GM12873 (cell line): ENCODE measurements at regions not wholly inside any gene's neighbourhood (a gene's known extent, or its start where the extent isn't known, plus 50 kb on each side); places are given as distances from the start of the nearest gene placed in this dataset.

Experiments used
- CTCF ChIP-seq: IDR thresholded peaks from 2 replicates; pipeline ENCODE4 v1.5.1; 2012; ENCODE audit warnings: low read depth, mild to moderate bottlenecking, moderate library complexity, low read length, control low read depth; ENCODE audit not compliant: insufficient read depth; ENCODE audit errors: missing control alignments

GRCh38 chr4:145278341-145279121 is 98.1 kb upstream of the OTUD4 start:
- no peak for TF ChIP-seq CTCF

GRCh38 chr4:145277011-145277410 is 96.6 kb upstream of the OTUD4 start:
- no peak for TF ChIP-seq CTCF

- TF ChIP-seq CTCF = no peak
Measured at GRCh38 chr4:145276050-145276449, 95.7 kb upstream of the OTUD4 start.

- TF ChIP-seq CTCF = no peak
Measured at GRCh38 chr4:145271194-145271593, 90.8 kb upstream of the OTUD4 start.

GRCh38 chr4:145266881-145267280 is 86.5 kb upstream of the OTUD4 start:
- TF ChIP-seq CTCF = no peak

GRCh38 chr4:145260091-145260490 is 79.7 kb upstream of the OTUD4 start:
- TF ChIP-seq CTCF = no peak

DNA sequence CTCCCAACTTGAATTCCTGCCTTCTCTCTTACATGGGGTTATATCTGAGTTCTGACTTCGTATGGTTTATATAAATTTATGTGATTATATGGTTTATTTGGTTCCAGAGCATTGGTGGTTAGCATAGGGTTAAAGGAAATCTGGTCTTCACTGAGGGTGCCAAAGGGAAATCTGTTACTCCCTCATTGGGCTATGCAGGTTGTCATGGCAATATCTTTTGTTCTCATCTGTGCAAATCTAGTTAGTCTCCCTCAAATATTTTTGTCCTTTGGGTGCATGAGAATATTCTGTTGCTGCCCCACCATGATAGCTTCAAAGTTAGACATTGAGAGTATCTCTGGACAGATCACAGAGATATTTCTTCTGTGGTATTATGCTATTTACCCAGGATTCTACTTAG is 71.8 kb upstream of the OTUD4 start:
- TF ChIP-seq CTCF = no peak
